Activated T-helper 17 cell treated with anti-CD3 and anti-CD28 coated beads, Interleukin-2, amount 50 U/mL, for 72 hours (primary cell): ENCODE measurements at regions not wholly inside any gene's neighbourhood (a gene's known extent, or its start where the extent isn't known, plus 50 kb on each side); places are given as distances from the start of the nearest gene placed in this dataset.

ENCODE experiments used
- ATAC-seq: fragments of 150-1000 bp; cut with Tn5 transposase; replicated peaks from 2 replicates; pipeline ENCODE4 v1.10.0; 2021; ENCODE audit warnings: mild to moderate bottlenecking, moderate library complexity
- H3K27ac Mint-ChIP-seq: one replicate; pipeline ENCODE4 v1.8.0; 2022; ENCODE audit warnings: mixed read lengths
- H3K27me3 Mint-ChIP-seq: one replicate; pipeline ENCODE4 v1.8.0; 2022; ENCODE audit warnings: mixed read lengths
- H3K36me3 Mint-ChIP-seq: one replicate; pipeline ENCODE4 v1.8.0; 2022; ENCODE audit warnings: low read depth, mild to moderate bottlenecking, mixed read lengths
- H3K4me1 Mint-ChIP-seq: one replicate; pipeline ENCODE4 v1.8.0; 2022; ENCODE audit warnings: mixed read lengths
- H3K4me3 Mint-ChIP-seq: one replicate; pipeline ENCODE4 v1.8.0; 2022; ENCODE audit warnings: mild to moderate bottlenecking, mixed read lengths
- H3K9me3 Mint-ChIP-seq: one replicate; pipeline ENCODE4 v1.8.0; 2022; ENCODE audit warnings: mixed read lengths

DNA sequence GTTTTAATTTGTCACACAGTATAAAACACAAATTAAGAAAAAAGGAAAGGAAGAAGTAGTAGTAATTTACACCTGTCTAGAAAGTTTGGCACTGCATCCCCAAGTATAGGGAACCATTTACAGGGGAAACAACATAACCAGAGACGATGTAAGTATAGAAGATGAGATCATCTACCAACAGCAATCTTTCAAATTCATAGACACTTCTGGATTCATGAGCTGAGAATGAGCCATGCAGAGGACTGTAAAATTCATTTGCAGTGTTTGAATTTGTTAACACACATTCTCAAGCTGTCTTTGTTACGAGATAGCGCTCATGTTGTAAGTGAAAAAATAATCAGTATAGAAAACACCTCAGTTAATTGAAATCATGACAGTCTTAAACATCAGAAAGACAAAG is 337.0 kb upstream of the MEOX2 start:
- Mint-ChIP-seq H3K36me3 (no peaks in the 10 kb centered on the region), H3K4me3 (no peak overlapping the region), H3K27ac (no peak overlapping the region), H3K4me1 (no peaks in the 10 kb centered on the region), H3K9me3 (peaks cover 3% of the 10 kb centered on the region), H3K27me3 (no peaks in the 10 kb centered on the region)
- ATAC-seq = no peak

DNA sequence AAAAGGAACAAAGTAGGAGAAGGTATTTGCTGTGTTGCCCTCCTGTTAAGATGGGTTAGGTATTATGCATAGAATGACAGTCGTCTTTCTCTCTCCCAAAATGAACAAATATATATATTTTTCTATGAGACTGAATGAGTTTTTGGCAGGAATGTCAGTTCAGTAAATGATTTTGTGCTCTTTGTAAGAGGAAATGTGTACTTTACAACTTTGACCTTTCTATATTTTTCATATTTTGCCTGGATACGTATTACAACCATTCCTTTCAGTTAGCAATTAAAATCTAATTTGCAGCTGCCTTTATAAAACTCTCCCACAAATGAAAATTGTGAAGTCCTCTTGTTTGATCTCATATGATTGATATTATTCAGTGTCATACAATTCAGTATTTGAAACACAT is 336.6 kb upstream of the MEOX2 start:
- no peak for ATAC-seq
- Mint-ChIP-seq H3K4me3 (no peak overlapping the region), H3K36me3 (no peaks in the 10 kb centered on the region), H3K4me1 (no peaks in the 10 kb centered on the region), H3K27me3 (no peaks in the 10 kb centered on the region), H3K27ac (no peak overlapping the region), H3K9me3 (peaks cover 3% of the 10 kb centered on the region)

DNA sequence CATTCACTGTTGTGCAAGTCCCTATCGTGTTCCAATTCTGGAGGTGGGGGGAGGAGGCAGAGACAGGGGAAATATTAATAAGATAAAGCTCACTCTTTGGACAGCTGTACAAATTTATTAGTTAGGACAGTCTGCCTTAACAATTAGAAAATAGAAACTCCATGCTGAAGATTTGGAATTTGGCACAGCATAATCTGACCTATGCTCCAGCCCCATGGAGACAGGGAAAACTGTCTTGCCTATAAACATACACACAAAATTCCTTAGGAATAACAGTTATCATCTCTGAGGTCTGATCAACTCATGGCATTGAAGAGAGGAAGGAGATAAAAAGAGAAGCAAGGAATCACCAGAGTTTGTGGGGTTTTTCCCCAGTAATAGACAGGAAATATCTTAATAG is 335.4 kb upstream of the MEOX2 start:
- no peak for ATAC-seq
- Mint-ChIP-seq H3K27ac (no peak overlapping the region), H3K36me3 (no peaks in the 10 kb centered on the region), H3K4me3 (no peak overlapping the region), H3K9me3 (peaks cover 3% of the 10 kb centered on the region), H3K27me3 (no peaks in the 10 kb centered on the region), H3K4me1 (no peaks in the 10 kb centered on the region)

DNA sequence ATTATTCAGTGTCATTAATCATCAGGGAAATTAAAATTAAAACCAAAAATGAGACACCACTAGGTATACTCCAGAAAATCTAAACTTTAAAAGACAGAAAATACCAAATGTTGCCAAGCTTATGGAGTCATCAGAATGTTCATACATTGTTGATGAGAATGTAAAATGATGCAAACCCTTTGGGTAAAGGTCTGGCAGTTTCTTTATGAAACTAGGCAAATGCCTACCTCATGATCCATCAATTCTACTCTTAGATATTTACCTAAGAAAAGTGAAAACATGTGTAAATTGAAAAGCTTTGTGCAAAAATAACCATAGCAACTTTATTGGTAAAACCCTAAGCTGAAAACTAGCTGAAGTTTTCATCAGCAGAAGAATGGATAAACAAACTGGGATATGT is 329.5 kb upstream of the MEOX2 start:
- peaks cover 3% of the 10 kb centered on the region for H3K9me3 Mint-ChIP-seq
- no peaks in the 10 kb centered on the region for H3K36me3 Mint-ChIP-seq
- no peak for ATAC-seq
- no peaks in the 10 kb centered on the region for H3K27me3 Mint-ChIP-seq
- no peak overlapping the region for H3K4me3 Mint-ChIP-seq
- H3K4me1 Mint-ChIP-seq = no peaks in the 10 kb centered on the region
- H3K27ac Mint-ChIP-seq = no peak overlapping the region

DNA sequence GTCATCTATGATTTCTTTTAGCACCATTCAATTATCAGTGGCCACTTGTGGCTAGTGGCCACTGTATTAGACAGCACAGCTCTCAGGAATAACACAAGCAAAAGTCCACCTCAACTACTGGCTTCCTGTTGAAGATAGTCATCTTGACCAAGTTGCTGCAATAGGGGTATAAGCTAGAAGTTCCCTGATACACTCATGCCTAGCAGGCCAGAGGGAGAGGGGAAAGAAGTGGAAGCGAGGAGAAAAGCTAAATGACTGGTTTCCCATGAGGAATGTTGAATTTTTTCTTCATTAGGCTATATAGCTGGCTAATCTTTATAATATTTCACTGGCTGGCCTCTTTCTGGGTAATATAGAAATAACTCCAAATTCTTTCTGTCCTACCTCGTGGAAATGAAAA is 327.5 kb upstream of the MEOX2 start:
- Mint-ChIP-seq H3K36me3 (no peaks in the 10 kb centered on the region), H3K4me3 (no peak overlapping the region), H3K27ac (no peak overlapping the region), H3K9me3 (no peaks in the 10 kb centered on the region), H3K4me1 (no peaks in the 10 kb centered on the region), H3K27me3 (no peaks in the 10 kb centered on the region)
- ATAC-seq = no peak

DNA sequence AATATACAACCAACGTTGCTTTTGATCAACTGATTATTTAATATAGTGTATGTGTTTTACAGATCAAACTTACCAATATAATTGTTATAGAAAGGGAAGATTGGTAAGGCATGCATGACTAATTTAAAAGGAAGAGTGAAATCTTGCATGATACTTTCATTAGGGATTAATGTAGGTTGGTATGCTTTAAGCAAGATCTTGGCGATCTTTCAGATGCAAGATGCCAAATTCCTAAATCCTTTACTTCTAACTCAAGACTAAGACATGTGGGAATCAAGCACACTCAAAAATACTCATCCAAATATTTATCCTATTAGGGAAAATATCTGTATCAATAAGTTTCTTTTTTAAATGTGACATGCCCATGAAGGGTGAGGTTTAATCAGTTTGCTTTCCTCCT is 321.4 kb upstream of the MEOX2 start:
- H3K27me3 Mint-ChIP-seq = no peaks in the 10 kb centered on the region
- H3K27ac Mint-ChIP-seq = no peak overlapping the region
- no peaks in the 10 kb centered on the region for H3K4me1 Mint-ChIP-seq
- no peaks in the 10 kb centered on the region for H3K9me3 Mint-ChIP-seq
- ATAC-seq = no peak
- no peaks in the 10 kb centered on the region for H3K36me3 Mint-ChIP-seq
- H3K4me3 Mint-ChIP-seq = no peak overlapping the region

DNA sequence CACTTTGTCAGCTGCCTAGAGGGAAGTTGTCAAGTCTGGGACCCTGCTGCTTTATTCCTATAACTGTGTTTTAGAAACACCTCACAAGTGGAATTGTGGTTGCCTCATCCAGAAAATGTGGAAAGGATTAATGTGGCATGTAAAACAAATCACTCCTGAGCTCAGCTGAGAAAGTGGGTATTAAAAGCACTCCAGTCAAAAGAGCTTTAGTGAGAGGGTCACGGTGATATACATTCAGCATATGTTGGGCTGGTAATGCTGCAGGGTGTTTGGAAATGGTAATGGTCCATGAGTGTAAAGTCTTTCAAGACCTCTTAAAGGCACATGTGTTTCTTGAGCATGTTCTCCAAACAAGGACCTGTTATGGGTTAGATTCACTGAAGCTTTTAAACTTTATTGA is 318.2 kb upstream of the MEOX2 start:
- H3K9me3 Mint-ChIP-seq = no peaks in the 10 kb centered on the region
- no peaks in the 10 kb centered on the region for H3K4me1 Mint-ChIP-seq
- no peak overlapping the region for H3K27ac Mint-ChIP-seq
- no peaks in the 10 kb centered on the region for H3K27me3 Mint-ChIP-seq
- no peak overlapping the region for H3K4me3 Mint-ChIP-seq
- no peak for ATAC-seq
- H3K36me3 Mint-ChIP-seq = no peaks in the 10 kb centered on the region

GRCh38 chr7:16001477-16001876 is 315.0 kb upstream of the MEOX2 start:
- Mint-ChIP-seq H3K27ac (no peak overlapping the region), H3K27me3 (no peaks in the 10 kb centered on the region), H3K9me3 (no peaks in the 10 kb centered on the region), H3K36me3 (no peaks in the 10 kb centered on the region), H3K4me1 (no peaks in the 10 kb centered on the region), H3K4me3 (no peak overlapping the region)
- ATAC-seq = no peak

DNA sequence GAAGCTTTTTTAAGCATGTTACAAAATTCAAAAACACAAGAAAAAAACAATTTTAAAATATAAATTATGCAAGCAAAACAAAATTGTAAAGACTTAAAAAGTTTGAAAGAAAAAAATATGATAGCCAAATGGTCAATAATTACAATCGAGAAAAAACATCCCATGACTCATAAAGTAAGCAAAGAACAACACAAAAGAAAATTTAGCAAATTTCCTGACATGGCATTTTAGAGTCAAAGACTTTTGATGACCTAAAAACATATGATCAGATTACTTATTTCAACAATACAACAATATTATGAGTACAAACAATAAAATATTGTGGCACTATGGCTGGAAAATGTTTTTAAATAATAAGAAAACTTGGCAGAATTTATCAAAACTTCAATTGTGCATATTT is 312.1 kb upstream of the MEOX2 start:
- Mint-ChIP-seq H3K4me1 (no peaks in the 10 kb centered on the region), H3K27ac (no peak overlapping the region), H3K27me3 (no peaks in the 10 kb centered on the region), H3K9me3 (no peaks in the 10 kb centered on the region), H3K4me3 (no peak overlapping the region), H3K36me3 (no peaks in the 10 kb centered on the region)
- no peak for ATAC-seq

DNA sequence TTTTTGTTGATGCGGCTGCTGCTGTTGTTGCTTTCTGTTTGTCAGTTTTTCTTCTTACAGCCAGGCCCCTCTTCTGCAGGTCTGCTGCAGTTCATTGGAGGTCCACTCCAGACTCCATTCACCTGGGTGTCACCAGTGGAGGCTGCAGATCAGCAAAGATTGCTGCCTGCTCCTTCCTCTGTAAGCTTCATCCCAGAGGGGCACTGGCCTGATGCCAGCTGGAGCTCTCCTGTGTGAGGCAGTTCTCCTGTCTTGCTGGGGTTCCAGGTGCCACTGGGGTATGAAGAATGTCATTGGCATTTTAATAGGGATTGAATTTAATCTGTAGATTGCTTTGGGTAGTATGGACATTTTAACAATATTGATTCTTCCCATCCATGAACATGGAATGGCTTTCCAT is 308.5 kb upstream of the MEOX2 start:
- ATAC-seq = no peak
- no peaks in the 10 kb centered on the region for H3K36me3 Mint-ChIP-seq
- no peaks in the 10 kb centered on the region for H3K9me3 Mint-ChIP-seq
- H3K4me1 Mint-ChIP-seq = no peaks in the 10 kb centered on the region
- H3K27me3 Mint-ChIP-seq = no peaks in the 10 kb centered on the region
- H3K4me3 Mint-ChIP-seq = no peak overlapping the region
- H3K27ac Mint-ChIP-seq = no peak overlapping the region

DNA sequence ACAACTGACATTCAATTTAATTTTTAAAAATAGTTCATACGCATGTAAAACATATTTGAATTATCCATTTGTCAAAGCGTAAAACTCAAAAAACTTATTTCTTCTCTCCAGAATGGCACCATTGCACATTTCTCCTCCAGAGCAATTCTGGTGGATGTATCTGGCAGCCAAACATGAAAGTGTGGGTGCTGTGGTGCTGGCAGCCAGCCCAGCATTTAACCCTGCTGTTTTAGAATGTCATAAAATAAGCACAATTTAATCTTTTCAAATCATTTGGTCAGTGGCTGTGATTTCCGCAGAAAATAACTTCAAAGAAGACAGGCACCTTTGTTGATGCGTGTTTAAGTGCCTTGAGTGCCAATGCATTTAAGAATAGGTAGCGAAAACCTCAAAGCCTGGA is 302.7 kb upstream of the MEOX2 start:
- Mint-ChIP-seq H3K36me3 (no peaks in the 10 kb centered on the region), H3K4me3 (no peak overlapping the region), H3K9me3 (no peaks in the 10 kb centered on the region), H3K27me3 (no peaks in the 10 kb centered on the region), H3K4me1 (no peaks in the 10 kb centered on the region), H3K27ac (no peak overlapping the region)
- no peak for ATAC-seq

DNA sequence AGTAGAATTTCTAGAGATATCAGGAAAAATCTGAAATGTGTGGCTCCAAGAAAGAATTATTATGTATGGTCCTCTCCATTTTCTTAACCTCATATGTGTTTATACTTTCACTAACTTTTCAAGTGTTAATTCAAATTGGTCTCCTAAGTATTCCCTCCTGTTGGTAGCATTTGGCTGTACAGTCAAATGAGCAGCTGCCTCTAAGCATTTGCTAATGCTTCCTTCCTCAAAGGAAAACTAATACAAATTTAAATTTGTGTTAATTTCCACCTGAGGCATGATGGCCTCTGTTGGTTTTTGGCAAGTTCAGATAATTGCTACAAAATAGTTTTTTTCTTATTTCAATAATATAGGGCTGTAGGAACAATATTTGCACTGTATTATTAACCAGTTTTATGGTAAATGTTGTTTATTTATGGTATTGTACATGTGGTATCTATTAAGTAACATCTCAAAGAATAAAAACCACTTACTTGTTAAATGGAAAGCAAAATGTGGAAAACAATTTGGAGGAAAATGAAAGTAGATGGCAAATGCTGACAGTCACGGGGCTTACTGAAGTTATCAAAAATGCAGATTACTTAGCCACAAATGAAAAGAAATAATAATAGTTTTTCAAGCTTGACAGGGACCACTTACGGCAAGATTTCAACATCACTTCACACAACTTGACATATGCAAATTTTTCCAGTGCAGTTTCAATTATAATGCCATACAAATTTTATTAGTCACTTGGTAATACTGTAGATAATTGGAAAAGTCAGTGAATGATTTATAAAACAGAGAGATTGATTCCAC is 299.3 kb upstream of the MEOX2 start:
- no peak overlapping the region for H3K4me3 Mint-ChIP-seq
- H3K4me1 Mint-ChIP-seq = no peaks in the 10 kb centered on the region
- no peaks in the 10 kb centered on the region for H3K27me3 Mint-ChIP-seq
- H3K9me3 Mint-ChIP-seq = peaks cover 4% of the 10 kb centered on the region
- H3K27ac Mint-ChIP-seq = no peak overlapping the region
- no peaks in the 10 kb centered on the region for H3K36me3 Mint-ChIP-seq
- ATAC-seq = no peak

DNA sequence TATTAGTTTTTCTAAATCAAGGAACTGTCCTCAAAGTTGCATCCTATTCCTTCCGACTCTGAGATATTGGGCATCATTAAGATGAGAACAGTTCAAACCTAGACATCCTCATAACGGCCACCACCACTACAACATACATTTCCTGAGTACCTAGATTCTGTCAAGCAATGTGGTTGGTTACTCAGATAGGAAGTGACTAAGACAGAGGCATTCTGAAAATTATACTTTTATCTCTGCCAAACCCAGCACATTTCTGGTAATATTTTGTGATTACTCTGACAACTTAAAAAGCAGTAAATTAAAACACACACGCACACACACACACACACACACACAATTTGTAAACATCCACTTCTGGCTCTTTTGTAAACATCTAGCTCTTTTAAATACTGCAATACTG is 291.2 kb upstream of the MEOX2 start:
- no peaks in the 10 kb centered on the region for H3K36me3 Mint-ChIP-seq
- H3K4me1 Mint-ChIP-seq = no peaks in the 10 kb centered on the region
- no peaks in the 10 kb centered on the region for H3K27me3 Mint-ChIP-seq
- no peak overlapping the region for H3K27ac Mint-ChIP-seq
- no peak overlapping the region for H3K4me3 Mint-ChIP-seq
- ATAC-seq = peak; percentile 63
- H3K9me3 Mint-ChIP-seq = peaks cover 4% of the 10 kb centered on the region

- Mint-ChIP-seq H3K27ac (no peak overlapping the region), H3K4me1 (no peaks in the 10 kb centered on the region), H3K36me3 (no peaks in the 10 kb centered on the region), H3K27me3 (no peaks in the 10 kb centered on the region), H3K4me3 (no peak overlapping the region), H3K9me3 (no peaks in the 10 kb centered on the region)
- ATAC-seq = no peak
These were observed 286.4 kb upstream of the MEOX2 start for GRCh38 chr7:15972862-15973275.

GRCh38 chr7:15967551-15967950 is 281.1 kb upstream of the MEOX2 start:
- Mint-ChIP-seq H3K27ac (no peak overlapping the region), H3K4me1 (no peaks in the 10 kb centered on the region), H3K9me3 (no peaks in the 10 kb centered on the region), H3K4me3 (no peak overlapping the region), H3K27me3 (no peaks in the 10 kb centered on the region), H3K36me3 (no peaks in the 10 kb centered on the region)
- ATAC-seq = no peak

GRCh38 chr7:15967121-15967520 is 280.6 kb upstream of the MEOX2 start:
- Mint-ChIP-seq H3K27me3 (no peaks in the 10 kb centered on the region), H3K4me1 (no peaks in the 10 kb centered on the region), H3K36me3 (no peaks in the 10 kb centered on the region), H3K9me3 (no peaks in the 10 kb centered on the region), H3K4me3 (no peak overlapping the region), H3K27ac (no peak overlapping the region)
- ATAC-seq = no peak
